Fibroblast of lung (primary cell): ENCODE measurements at regions not wholly inside any gene's neighbourhood (a gene's known extent, or its start where the extent isn't known, plus 50 kb on each side); places are given as distances from the start of the nearest gene placed in this dataset.

Experiments used
- DNase-seq, 2 donors: peaks; one replicate each; pipeline versions ENCODE4 v3.0.0 to v3.0.0-alpha.2; 2010; ENCODE audit warnings: low read depth in 2 of 2
- H2AFZ ChIP-seq: 2 replicates; pipeline ENCODE4 v1.5.1; 2012; ENCODE audit warnings: low read length, control low read depth, inconsistent platforms
- H3K27ac ChIP-seq: 2 replicates; pipeline ENCODE4 v1.5.1; 2011; ENCODE audit warnings: low read length, control low read depth; ENCODE audit not compliant: insufficient read depth
- H3K27me3 ChIP-seq: 2 replicates; pipeline ENCODE4 v1.5.1; 2011; ENCODE audit warnings: mild to moderate bottlenecking, low read length; ENCODE audit not compliant: control insufficient read depth, insufficient read depth
- H3K36me3 ChIP-seq: 2 replicates; pipeline ENCODE4 v1.5.1; 2011; ENCODE audit warnings: low read length; ENCODE audit not compliant: control insufficient read depth, insufficient read depth
- H3K4me1 ChIP-seq: 2 replicates; pipeline ENCODE4 v1.5.1; 2011; ENCODE audit warnings: low read length; ENCODE audit not compliant: control insufficient read depth, insufficient read depth; ENCODE audit errors: extremely low read depth
- H3K4me2 ChIP-seq: 2 replicates; pipeline ENCODE4 v1.5.1; 2011; ENCODE audit warnings: low read length, control low read depth; ENCODE audit not compliant: insufficient read depth; ENCODE audit errors: extremely low read depth
- H3K4me3 ChIP-seq, 4 experiments: fragments of 200-600 bp in 1 of 4; sonication (generic) in 1 of 4; replicated peaks in 1 of 4; 2 replicates each; pipeline ENCODE4 v1.5.1; 2011 to 2016; ENCODE audit warnings: low read length in 4 of 4, low read depth in 3 of 4, mild to moderate bottlenecking in 3 of 4, control low read depth in 2 of 4, inconsistent platforms in 1 of 4, mixed read lengths in 1 of 4; ENCODE audit not compliant: insufficient read depth in 1 of 4; ENCODE audit errors: control extremely low read depth in 1 of 4
- H3K79me2 ChIP-seq: 2 replicates; pipeline ENCODE4 v1.5.1; 2012; ENCODE audit warnings: mild to moderate bottlenecking, low read length, inconsistent platforms; ENCODE audit not compliant: control insufficient read depth, insufficient read depth
- H3K9ac ChIP-seq: 2 replicates; pipeline ENCODE4 v1.5.1; 2011; ENCODE audit warnings: mild to moderate bottlenecking, low read length, control low read depth; ENCODE audit not compliant: insufficient read depth
- H3K9me3 ChIP-seq: 2 replicates; pipeline ENCODE4 v1.5.1; 2012; ENCODE audit warnings: low read depth, low read length; ENCODE audit not compliant: control insufficient read depth, insufficient read depth
- H4K20me1 ChIP-seq: 2 replicates; pipeline ENCODE4 v1.5.1; 2011; ENCODE audit warnings: low read length; ENCODE audit not compliant: control insufficient read depth, insufficient read depth; ENCODE audit errors: extremely low read depth
- EZH2 ChIP-seq: IDR thresholded peaks from 2 replicates; pipeline ENCODE4 v1.5.1; 2012; ENCODE audit warnings: low read length, control low read depth, mild to moderate bottlenecking; ENCODE audit errors: missing control alignments
- TF ChIP-seq, protein P1 (sequence below), 2 donors: IDR thresholded peaks in 1 of 2; conservative IDR thresholded peaks in 1 of 2; 1 replicate in 1 of 2; 2 replicates in 1 of 2; pipeline ENCODE4 v1.5.1; 2011 to 2012; ENCODE audit warnings: low read length in 2 of 2, control low read depth in 1 of 2, inconsistent platforms in 1 of 2, low read depth in 1 of 2, mild to moderate bottlenecking in 1 of 2

DNA sequence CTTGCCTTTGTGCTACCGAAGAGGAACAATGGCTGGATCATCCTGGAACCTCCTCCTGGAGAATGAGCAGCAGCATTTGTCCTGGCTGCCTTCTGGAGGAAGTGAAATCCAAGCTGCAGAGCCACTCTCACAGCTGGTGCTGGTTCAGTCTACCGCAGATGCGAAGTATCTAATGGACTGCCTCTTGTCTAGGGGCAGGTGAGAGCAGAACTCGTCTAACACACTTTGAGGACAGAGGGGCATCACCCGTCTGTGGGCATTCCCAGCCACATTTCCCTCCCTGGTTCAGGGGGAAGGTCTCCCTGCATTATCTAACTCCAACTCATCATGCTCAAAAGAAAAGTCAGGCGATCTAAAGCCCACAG lies 338.2 kb upstream of the GATB start:
- H3K27me3 ChIP-seq, result no peaks in the 10 kb centered on the region
- H2AFZ ChIP-seq, result no peak overlapping the region
- H3K36me3 ChIP-seq, result no peaks in the 10 kb centered on the region
- H3K9me3 ChIP-seq, result no peaks in the 10 kb centered on the region
- H3K9ac ChIP-seq, result no peak overlapping the region
- H3K4me1 ChIP-seq, result peaks cover 7% of the 10 kb centered on the region
- H4K20me1 ChIP-seq, result no peaks in the 10 kb centered on the region
- H3K27ac ChIP-seq, result no peak overlapping the region
- DNase-seq, result no peak
- H3K4me3 ChIP-seq, result no peak overlapping the region
- TF ChIP-seq, protein P1, sequence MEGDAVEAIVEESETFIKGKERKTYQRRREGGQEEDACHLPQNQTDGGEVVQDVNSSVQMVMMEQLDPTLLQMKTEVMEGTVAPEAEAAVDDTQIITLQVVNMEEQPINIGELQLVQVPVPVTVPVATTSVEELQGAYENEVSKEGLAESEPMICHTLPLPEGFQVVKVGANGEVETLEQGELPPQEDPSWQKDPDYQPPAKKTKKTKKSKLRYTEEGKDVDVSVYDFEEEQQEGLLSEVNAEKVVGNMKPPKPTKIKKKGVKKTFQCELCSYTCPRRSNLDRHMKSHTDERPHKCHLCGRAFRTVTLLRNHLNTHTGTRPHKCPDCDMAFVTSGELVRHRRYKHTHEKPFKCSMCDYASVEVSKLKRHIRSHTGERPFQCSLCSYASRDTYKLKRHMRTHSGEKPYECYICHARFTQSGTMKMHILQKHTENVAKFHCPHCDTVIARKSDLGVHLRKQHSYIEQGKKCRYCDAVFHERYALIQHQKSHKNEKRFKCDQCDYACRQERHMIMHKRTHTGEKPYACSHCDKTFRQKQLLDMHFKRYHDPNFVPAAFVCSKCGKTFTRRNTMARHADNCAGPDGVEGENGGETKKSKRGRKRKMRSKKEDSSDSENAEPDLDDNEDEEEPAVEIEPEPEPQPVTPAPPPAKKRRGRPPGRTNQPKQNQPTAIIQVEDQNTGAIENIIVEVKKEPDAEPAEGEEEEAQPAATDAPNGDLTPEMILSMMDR (conservative IDR thresholded peaks at IDR 0.05 in 1 of 2, IDR thresholded peaks at IDR 0.05 in 1 of 2; ENCODE audit: low read depth in 1 of 2, low read length in 2 of 2), result no peak
- no peak for TF ChIP-seq EZH2
- H3K4me2 ChIP-seq, result no peak overlapping the region
- H3K79me2 ChIP-seq, result no peaks in the 10 kb centered on the region

DNA sequence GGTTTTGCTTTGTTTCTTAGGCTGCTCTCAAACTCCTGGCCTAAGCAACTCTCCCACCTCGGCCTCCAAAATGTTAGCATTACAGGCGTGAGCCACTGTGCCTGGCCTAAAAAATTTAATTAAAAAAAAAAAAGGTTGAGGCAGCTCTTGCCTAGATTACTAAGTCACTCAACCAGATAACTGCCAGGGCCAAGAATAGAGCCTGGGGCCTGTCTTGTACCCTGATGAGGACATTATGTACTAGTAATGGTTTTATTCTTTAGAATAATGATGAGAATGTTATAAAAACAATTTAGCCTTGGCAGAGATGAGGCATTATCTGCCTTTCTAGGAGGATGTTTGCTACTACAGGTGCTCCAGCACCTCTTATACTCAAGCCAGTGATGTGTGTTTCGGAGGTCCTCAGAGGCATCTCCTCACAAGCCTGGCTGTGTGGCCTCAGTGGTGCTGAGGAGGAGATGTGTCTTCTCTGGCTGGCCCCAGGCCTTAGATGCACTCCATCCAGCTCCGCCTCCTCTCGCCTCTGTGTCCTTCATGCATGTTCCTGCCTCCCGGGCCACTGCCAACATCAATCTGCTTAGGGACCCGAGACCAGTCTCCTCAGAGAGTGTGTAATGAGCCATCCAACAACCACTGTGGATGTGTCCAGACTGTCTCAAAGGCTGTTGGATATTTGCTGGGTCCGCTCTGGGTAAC lies 337.7 kb upstream of the GATB start:
- H3K79me2 ChIP-seq, result no peaks in the 10 kb centered on the region
- TF ChIP-seq, protein P1 (conservative IDR thresholded peaks at IDR 0.05 in 1 of 2, IDR thresholded peaks at IDR 0.05 in 1 of 2; ENCODE audit: low read depth in 1 of 2, low read length in 2 of 2), result no peak
- no peak for TF ChIP-seq EZH2
- no peak for DNase-seq
- no peak overlapping the region for H3K4me2 ChIP-seq
- H2AFZ ChIP-seq, result no peak overlapping the region
- H3K9ac ChIP-seq, result no peak overlapping the region
- no peaks in the 10 kb centered on the region for H3K36me3 ChIP-seq
- H3K9me3 ChIP-seq, result no peaks in the 10 kb centered on the region
- H3K27ac ChIP-seq, result no peak overlapping the region
- no peaks in the 10 kb centered on the region for H4K20me1 ChIP-seq
- H3K27me3 ChIP-seq, result no peaks in the 10 kb centered on the region
- H3K4me1 ChIP-seq, result peaks cover 7% of the 10 kb centered on the region
- H3K4me3 ChIP-seq, result no peak overlapping the region

DNA sequence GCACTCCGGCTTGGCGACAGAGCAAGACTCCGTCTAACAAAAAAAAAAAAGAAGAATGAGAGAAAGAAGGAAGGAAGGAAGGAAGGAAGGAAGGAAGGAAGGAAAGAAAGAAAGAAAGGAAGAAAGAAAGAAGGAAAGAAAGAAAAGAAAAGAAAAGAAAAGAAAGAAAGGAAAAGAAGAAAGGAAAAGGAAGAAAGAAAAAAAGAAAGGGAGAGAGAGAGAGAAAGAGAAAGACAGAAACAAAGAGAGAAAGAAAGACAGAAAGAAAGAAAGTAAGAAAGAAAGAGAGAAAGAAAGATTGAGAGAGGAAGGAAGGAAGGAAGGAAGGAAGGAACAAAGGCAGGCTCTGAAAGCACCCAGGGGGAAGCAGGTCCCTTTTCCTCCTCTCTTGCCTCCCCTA lies 336.6 kb upstream of the GATB start:
- H2AFZ ChIP-seq, result no peak overlapping the region
- H3K4me2 ChIP-seq, result no peak overlapping the region
- H3K36me3 ChIP-seq, result no peaks in the 10 kb centered on the region
- H3K9ac ChIP-seq, result no peak overlapping the region
- H3K4me1 ChIP-seq, result peaks cover 3% of the 10 kb centered on the region
- no peak overlapping the region for H3K27ac ChIP-seq
- no peaks in the 10 kb centered on the region for H3K27me3 ChIP-seq
- DNase-seq, result no peak
- no peaks in the 10 kb centered on the region for H3K9me3 ChIP-seq
- no peak overlapping the region for H3K4me3 ChIP-seq
- H4K20me1 ChIP-seq, result no peaks in the 10 kb centered on the region
- TF ChIP-seq, protein P1 (conservative IDR thresholded peaks at IDR 0.05 in 1 of 2, IDR thresholded peaks at IDR 0.05 in 1 of 2; ENCODE audit: low read depth in 1 of 2, low read length in 2 of 2), result no peak
- no peak for TF ChIP-seq EZH2
- H3K79me2 ChIP-seq, result no peaks in the 10 kb centered on the region
